ENCODE measurements at regions not wholly inside any gene's neighbourhood (a gene's known extent, or its start where the extent isn't known, plus 50 kb on each side); places are given as distances from the start of the nearest gene placed in this dataset.

DNA sequence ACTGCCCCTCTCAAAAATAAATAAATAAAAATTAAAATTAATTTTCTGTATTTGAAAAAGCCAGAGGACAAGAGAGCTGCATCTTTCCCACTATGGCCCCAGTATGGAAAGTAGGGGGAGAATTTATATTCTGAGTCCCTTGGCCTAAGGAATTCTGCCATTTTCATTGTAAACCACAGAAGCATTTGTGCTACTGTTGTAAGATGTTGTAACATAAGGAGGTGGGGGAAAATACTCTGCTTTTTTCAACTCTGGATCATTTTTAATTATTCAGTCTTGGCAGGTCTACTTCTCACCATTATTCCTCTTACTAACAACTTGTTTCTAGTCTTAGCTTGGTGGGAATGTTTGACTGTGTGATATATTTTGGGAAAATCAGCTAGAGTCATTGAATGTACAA lies 52.3 kb upstream of the APC start:
- TF ChIP-seq CTCF (IDR thresholded peaks at IDR 0.05) = no peak
- Histone ChIP-seq H3K9me3 (no peaks in the 10 kb centered on the region), H3K4me3 (no peak overlapping the region), H3K36me3 (ENCODE audit: insufficient read depth in 1 of 2, low read depth in 1 of 2) (no peaks in the 10 kb centered on the region), H3K4me1 (no peaks in the 10 kb centered on the region), H3K27me3 (ENCODE audit: insufficient read depth in 3 of 3, low read length in 2 of 3) (no peaks in the 10 kb centered on the region), H3K27ac (no peak overlapping the region)
- no peak for DNase-seq
- no peak for ATAC-seq
- intact Hi-C loops (cut with DNase I) = no loop called here

GRCh38 chr5:112685931-112686330 lies 51.8 kb upstream of the APC start:
- 24 to 34% (median 33%) methylated on average over 2 of the region's 2 CpGs for WGBS, 3 donors
- H3K36me3 ChIP-seq (ENCODE audit: insufficient read depth in 1 of 2, low read depth in 1 of 2) = no peaks in the 10 kb centered on the region
- ATAC-seq (no peak), DNase-seq (no peak)
- no peak overlapping the region for H3K4me3 ChIP-seq
- no peak for TF ChIP-seq CTCF (IDR thresholded peaks at IDR 0.05)
- H3K27me3 ChIP-seq (ENCODE audit: insufficient read depth in 3 of 3, low read length in 2 of 3) = no peaks in the 10 kb centered on the region
- H3K4me1 ChIP-seq = no peaks in the 10 kb centered on the region
- no peaks in the 10 kb centered on the region for H3K9me3 ChIP-seq
- H3K27ac ChIP-seq = no peak overlapping the region
- intact Hi-C loops (cut with DNase I) = no loop called here

GRCh38 chr5:112686675-112687074 lies 51.0 kb upstream of the APC start:
- ATAC-seq = no peak
- no peak overlapping the region for H3K27ac ChIP-seq
- 74 to 78% (median 77%) methylated on average over 2 of the region's 2 CpGs for WGBS, 3 donors
- no peak for DNase-seq
- H3K36me3 ChIP-seq (ENCODE audit: insufficient read depth in 1 of 2, low read depth in 1 of 2) = no peaks in the 10 kb centered on the region
- intact Hi-C loops (cut with DNase I) = no loop called here
- H3K4me3 ChIP-seq = no peak overlapping the region
- no peak for TF ChIP-seq CTCF (IDR thresholded peaks at IDR 0.05)
- H3K9me3 ChIP-seq = no peaks in the 10 kb centered on the region
- H3K27me3 ChIP-seq (ENCODE audit: insufficient read depth in 3 of 3, low read length in 2 of 3) = no peaks in the 10 kb centered on the region
- H3K4me1 ChIP-seq = no peaks in the 10 kb centered on the region

DNA sequence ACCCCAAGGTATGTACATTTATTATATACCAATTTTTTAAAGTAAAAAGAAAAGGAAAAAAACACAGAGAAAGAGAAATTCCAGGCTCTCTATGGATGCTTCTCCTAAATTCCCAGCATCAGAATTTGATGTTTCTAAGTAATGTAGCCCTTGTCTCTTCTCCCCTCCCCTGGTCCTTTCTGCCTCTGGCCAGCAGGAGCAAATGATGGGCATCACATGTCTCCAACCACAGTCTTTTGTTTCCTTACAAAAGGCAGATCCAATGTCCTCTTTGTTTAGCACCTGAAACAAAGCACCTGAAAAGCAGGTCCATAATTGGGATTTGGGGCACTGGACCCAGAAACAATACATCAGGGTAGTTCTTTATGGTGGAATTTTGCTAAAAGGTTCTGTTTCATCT lies 50.4 kb upstream of the APC start:
- H3K27ac ChIP-seq = no peak overlapping the region
- no peak overlapping the region for H3K4me3 ChIP-seq
- TF ChIP-seq CTCF (IDR thresholded peaks at IDR 0.05) = no peak
- ATAC-seq (no peak), DNase-seq (no peak)
- H3K36me3 ChIP-seq (ENCODE audit: insufficient read depth in 1 of 2, low read depth in 1 of 2) = no peaks in the 10 kb centered on the region
- H3K4me1 ChIP-seq = no peaks in the 10 kb centered on the region
- H3K27me3 ChIP-seq (ENCODE audit: insufficient read depth in 3 of 3, low read length in 2 of 3) = no peaks in the 10 kb centered on the region
- intact Hi-C loops (cut with DNase I) = no loop called here
- no peaks in the 10 kb centered on the region for H3K9me3 ChIP-seq
